Natural killer cell (primary cell): ENCODE measurements at regions not wholly inside any gene's neighbourhood (a gene's known extent, or its start where the extent isn't known, plus 50 kb on each side); places are given as distances from the start of the nearest gene placed in this dataset.

ENCODE experiments used
- ATAC-seq, 3 donors: fragments of 150-1000 bp in 2 of 3; fragments of 200-7000 bp in 1 of 3; cut with Tn5 transposase; 1 replicate in 1 of 3; 2 replicates in 2 of 3; pipeline ENCODE4 v1.10.0; 2021; ENCODE audit warnings: mild to moderate bottlenecking in 2 of 3, moderate library complexity in 2 of 3
- DNase-seq, 2 donors: peaks; one replicate each; pipeline versions ENCODE4 v3.0.0 to v3.0.0-alpha.2; 2013 to 2021; ENCODE audit warnings: mixed read lengths in 1 of 2
- H3K27ac ChIP-seq: one replicate; pipeline ENCODE4 v1.5.1; 2013; ENCODE audit warnings: mild to moderate bottlenecking, low read length
- H3K27me3 ChIP-seq: one replicate; pipeline ENCODE4 v1.6.1; 2013; ENCODE audit warnings: low read length; ENCODE audit not compliant: control insufficient read depth, insufficient read depth
- H3K36me3 ChIP-seq: one replicate; pipeline ENCODE4 v1.6.1; 2013; ENCODE audit warnings: low read length; ENCODE audit not compliant: control insufficient read depth, insufficient read depth
- H3K4me1 ChIP-seq: one replicate; pipeline ENCODE4 v1.6.1; 2013; ENCODE audit warnings: low read length; ENCODE audit not compliant: control insufficient read depth, insufficient read depth
- H3K4me3 ChIP-seq: one replicate; pipeline ENCODE4 v1.5.1; 2013; ENCODE audit warnings: low read length
- H3K9me3 ChIP-seq: one replicate; pipeline ENCODE4 v1.6.1; 2013; ENCODE audit warnings: low read length; ENCODE audit not compliant: control insufficient read depth, insufficient read depth
- H3K27ac Mint-ChIP-seq, 2 donors: one replicate each; pipeline ENCODE4 v1.8.0; 2022; ENCODE audit warnings: mild to moderate bottlenecking in 2 of 2, mixed read lengths in 2 of 2, moderate library complexity in 1 of 2
- H3K27me3 Mint-ChIP-seq, 2 donors: one replicate each; pipeline ENCODE4 v1.8.0; 2022; ENCODE audit warnings: low read depth in 2 of 2, mixed read lengths in 2 of 2
- H3K36me3 Mint-ChIP-seq: one replicate; pipeline ENCODE4 v1.8.0; 2022; ENCODE audit warnings: mixed read lengths
- H3K4me1 Mint-ChIP-seq, 2 donors: one replicate each; pipeline ENCODE4 v1.8.0; 2022; ENCODE audit warnings: mixed read lengths in 2 of 2
- H3K4me3 Mint-ChIP-seq: one replicate; pipeline ENCODE4 v1.8.0; 2022; ENCODE audit warnings: mild to moderate bottlenecking, moderate library complexity, mixed read lengths
- H3K9me3 Mint-ChIP-seq, 2 donors: one replicate each; pipeline ENCODE4 v1.8.0; 2022; ENCODE audit warnings: mixed read lengths in 2 of 2
- WGBS: methylation state at CpG from one replicate; pipeline ENCODE4 v1.1.7; 2013; ENCODE audit warnings: missing lambda C conversion rate; ENCODE audit not compliant: insufficient coverage; 5-methylcytosine and 5-hydroxymethylcytosine counted together
- intact Hi-C: fragments of 100-400 bp; cut with micrococcal nuclease; formaldehyde crosslinking; loops from one replicate; pipeline ENCODE4 v1.14.2; 2022
- TF ChIP-seq, protein P1 (sequence below): fragments of 200-600 bp; IDR thresholded peaks from one replicate; pipeline ENCODE4 v1.8.0; 2022; ENCODE audit warnings: antibody characterized with exemption

- WGBS: 80% methylated on average over 3 of the region's 3 CpGs
- H3K27ac Mint-ChIP-seq: no peak overlapping the region
- Histone ChIP-seq H3K36me3 (no peaks in the 10 kb centered on the region), H3K27ac (no peak overlapping the region), H3K4me1 (no peaks in the 10 kb centered on the region), H3K4me3 (no peak overlapping the region), H3K27me3 (peaks cover 2% of the 10 kb centered on the region), H3K9me3 (no peaks in the 10 kb centered on the region)
- ATAC-seq (no peak), DNase-seq (no peak)
- intact Hi-C loops: no loop called here
- TF ChIP-seq, protein P1, sequence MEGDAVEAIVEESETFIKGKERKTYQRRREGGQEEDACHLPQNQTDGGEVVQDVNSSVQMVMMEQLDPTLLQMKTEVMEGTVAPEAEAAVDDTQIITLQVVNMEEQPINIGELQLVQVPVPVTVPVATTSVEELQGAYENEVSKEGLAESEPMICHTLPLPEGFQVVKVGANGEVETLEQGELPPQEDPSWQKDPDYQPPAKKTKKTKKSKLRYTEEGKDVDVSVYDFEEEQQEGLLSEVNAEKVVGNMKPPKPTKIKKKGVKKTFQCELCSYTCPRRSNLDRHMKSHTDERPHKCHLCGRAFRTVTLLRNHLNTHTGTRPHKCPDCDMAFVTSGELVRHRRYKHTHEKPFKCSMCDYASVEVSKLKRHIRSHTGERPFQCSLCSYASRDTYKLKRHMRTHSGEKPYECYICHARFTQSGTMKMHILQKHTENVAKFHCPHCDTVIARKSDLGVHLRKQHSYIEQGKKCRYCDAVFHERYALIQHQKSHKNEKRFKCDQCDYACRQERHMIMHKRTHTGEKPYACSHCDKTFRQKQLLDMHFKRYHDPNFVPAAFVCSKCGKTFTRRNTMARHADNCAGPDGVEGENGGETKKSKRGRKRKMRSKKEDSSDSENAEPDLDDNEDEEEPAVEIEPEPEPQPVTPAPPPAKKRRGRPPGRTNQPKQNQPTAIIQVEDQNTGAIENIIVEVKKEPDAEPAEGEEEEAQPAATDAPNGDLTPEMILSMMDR: no peak
- H3K9me3 Mint-ChIP-seq: no peaks in the 10 kb centered on the region
- H3K36me3 Mint-ChIP-seq: no peaks in the 10 kb centered on the region
- H3K4me1 Mint-ChIP-seq: no peaks in the 10 kb centered on the region
- peaks cover 7 to 15% of the 10 kb centered on the region in 2 donors for H3K27me3 Mint-ChIP-seq
- no peak overlapping the region for H3K4me3 Mint-ChIP-seq
Measured at GRCh38 chr5:54387659-54388232, 67.8 kb upstream of the HSPB3 start.

DNA sequence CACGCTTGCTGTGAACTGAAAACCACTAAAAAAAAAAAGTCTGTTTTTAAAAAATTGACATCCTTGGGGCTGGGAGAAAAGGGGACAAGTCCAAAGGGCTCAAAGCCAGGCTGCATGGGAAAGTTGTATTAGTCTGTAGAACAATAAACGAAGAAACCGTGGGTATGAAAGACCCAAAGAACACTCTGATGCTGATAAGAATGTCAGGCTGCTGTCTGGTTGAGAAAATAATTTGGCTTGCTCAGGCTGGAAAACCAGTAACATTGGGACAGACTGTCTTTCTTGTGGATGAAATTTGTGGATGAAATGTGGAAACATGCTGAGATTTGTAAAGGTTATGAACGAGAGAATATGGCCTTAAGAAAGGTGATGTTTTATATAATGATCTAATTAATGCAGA, 68.5 kb upstream of the HSPB3 start:
- DNase-seq (no peak), ATAC-seq (no peak)
- 89% methylated on average over 3 of the region's 4 CpGs for WGBS
- intact Hi-C loops: no loop called here
- TF ChIP-seq, protein P1: no peak
- no peak overlapping the region for H3K27ac Mint-ChIP-seq
- no peaks in the 10 kb centered on the region for H3K4me1 ChIP-seq
- H3K4me3 Mint-ChIP-seq: no peak overlapping the region
- no peak overlapping the region for H3K27ac ChIP-seq
- no peaks in the 10 kb centered on the region for H3K4me1 Mint-ChIP-seq
- H3K27me3 Mint-ChIP-seq: peaks cover 7 to 15% of the 10 kb centered on the region in 2 donors
- H3K9me3 ChIP-seq: no peaks in the 10 kb centered on the region
- H3K9me3 Mint-ChIP-seq: no peaks in the 10 kb centered on the region
- H3K4me3 ChIP-seq: no peak overlapping the region
- H3K36me3 ChIP-seq: no peaks in the 10 kb centered on the region
- H3K36me3 Mint-ChIP-seq: no peaks in the 10 kb centered on the region
- peaks cover 2% of the 10 kb centered on the region for H3K27me3 ChIP-seq

DNA sequence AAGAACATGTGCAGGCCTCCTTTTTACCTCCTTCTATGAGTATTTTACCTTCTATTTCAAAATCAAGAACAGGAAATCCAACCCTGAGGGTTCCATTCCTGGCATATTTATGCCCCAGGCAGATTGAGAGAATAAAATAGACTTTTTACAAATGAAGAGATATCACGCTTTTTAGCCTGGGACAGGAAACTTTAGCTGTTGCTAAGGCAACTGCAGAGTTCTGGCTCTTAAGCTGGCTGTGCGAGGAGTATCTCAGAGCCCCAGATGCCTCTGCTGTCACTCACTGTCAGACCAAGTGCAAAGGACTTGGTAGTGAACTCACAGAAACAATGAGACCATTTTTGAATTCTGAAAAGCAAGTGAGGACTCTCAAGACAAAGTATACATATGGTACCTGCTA, 69.5 kb upstream of the HSPB3 start:
- no peaks in the 10 kb centered on the region for H3K9me3 ChIP-seq
- no peak for ATAC-seq
- H3K27me3 Mint-ChIP-seq: peaks cover 7 to 15% of the 10 kb centered on the region in 2 donors
- H3K4me1 ChIP-seq: no peaks in the 10 kb centered on the region
- intact Hi-C loops: no loop called here
- 33% methylated on average over 2 of the region's 2 CpGs for WGBS
- H3K27me3 ChIP-seq: peaks cover 2% of the 10 kb centered on the region
- H3K27ac Mint-ChIP-seq: no peak overlapping the region
- no peak overlapping the region for H3K4me3 ChIP-seq
- no peaks in the 10 kb centered on the region for H3K36me3 ChIP-seq
- DNase-seq: no peak
- no peaks in the 10 kb centered on the region for H3K4me1 Mint-ChIP-seq
- no peaks in the 10 kb centered on the region for H3K9me3 Mint-ChIP-seq
- H3K36me3 Mint-ChIP-seq: no peaks in the 10 kb centered on the region
- TF ChIP-seq, protein P1: no peak
- H3K4me3 Mint-ChIP-seq: no peak overlapping the region
- no peak overlapping the region for H3K27ac ChIP-seq

DNA sequence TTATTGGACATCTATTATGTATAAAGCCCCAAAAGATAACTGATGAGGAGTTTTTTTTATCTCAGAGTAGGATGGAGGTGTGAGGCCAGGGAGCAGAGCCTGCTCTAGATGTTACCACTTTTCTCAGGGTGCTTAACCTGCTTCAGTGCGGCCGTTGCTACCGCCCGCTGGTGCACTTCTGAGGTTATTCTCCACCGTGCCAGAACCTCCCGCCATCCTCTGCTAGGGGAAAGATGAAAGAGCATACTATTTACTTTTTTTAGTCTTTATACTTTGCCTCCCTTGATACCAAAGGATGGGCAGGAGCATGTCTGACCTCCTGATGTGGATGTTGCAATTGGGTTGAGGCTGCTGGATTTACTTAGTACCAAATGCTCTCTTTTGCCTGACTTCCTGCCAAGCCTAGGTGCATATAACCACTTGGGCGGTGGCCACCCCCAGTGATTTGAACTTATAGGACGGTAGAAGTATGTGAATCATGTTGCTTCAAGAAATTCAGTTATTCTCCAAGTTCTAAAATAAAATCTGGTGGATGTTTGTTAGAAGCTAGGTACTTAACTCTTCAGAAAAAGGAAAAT, 71.1 kb upstream of the HSPB3 start:
- WGBS: 87% methylated on average over 5 of the region's 8 CpGs
- intact Hi-C loops: no loop called here
- no peak overlapping the region for H3K27ac Mint-ChIP-seq
- no peak overlapping the region for H3K27ac ChIP-seq
- ATAC-seq (no peak), DNase-seq (no peak)
- no peaks in the 10 kb centered on the region for H3K9me3 Mint-ChIP-seq
- peaks cover 7 to 19% of the 10 kb centered on the region in 2 donors for H3K27me3 Mint-ChIP-seq
- H3K9me3 ChIP-seq: no peaks in the 10 kb centered on the region
- peaks cover 2% of the 10 kb centered on the region for H3K27me3 ChIP-seq
- H3K36me3 ChIP-seq: no peaks in the 10 kb centered on the region
- TF ChIP-seq, protein P1: no peak
- H3K36me3 Mint-ChIP-seq: no peaks in the 10 kb centered on the region
- no peaks in the 10 kb centered on the region for H3K4me1 ChIP-seq
- no peak overlapping the region for H3K4me3 ChIP-seq
- H3K4me3 Mint-ChIP-seq: no peak overlapping the region
- no peaks in the 10 kb centered on the region for H3K4me1 Mint-ChIP-seq
